Umbilical cord (tissue), 1 donor: ENCODE measurements at regions not wholly inside any gene's neighbourhood (a gene's known extent, or its start where the extent isn't known, plus 50 kb on each side); places are given as distances from the start of the nearest gene placed in this dataset.

ENCODE experiments used
- DNase-seq: peaks from one replicate; pipeline ENCODE4 v3.0.0-alpha.2; 2015; ENCODE audit warnings: low spot score

DNA sequence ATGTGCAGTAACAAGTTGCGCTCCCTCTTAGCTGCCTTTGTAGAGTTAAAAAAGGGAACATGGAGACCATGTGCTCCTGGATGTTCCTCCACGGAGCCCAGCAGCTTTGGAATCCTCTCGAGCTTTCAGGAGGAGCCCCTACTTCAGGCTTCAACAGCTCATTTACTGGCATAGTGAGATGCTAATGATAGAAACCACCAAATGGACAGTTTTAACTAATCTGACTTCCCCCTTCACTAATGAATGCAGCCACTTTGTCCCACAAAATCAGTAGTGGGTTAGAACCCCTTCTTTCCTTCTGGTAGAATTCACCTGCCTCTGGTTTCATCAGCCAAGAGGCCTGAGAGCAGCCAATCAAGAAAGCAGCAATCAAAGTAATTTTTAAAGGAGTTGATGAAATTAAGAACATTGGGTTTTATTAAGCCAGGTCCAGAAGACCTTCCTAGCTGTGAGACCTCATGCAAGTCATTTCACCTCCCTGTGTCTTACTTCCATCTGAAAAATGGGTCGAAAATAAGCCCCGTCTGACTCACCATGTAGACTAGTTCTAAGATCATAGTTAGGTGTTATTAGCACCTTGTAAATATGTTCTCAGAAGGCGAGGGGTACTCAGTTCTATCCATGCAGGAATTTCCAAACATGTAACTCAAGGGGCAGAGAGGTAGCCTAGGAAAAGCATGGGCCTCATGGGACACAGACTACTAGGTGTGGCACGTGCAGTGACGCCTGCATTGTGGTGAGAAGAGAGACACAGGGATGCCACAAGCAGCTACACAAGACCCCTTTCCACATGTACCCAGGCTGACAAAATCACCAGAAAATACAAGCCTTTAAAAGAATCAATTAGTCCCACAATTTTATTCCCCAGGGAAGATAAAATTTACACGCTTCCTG, 179.7 kb upstream of the LPP start:
- DNase-seq, result no peak

DNA sequence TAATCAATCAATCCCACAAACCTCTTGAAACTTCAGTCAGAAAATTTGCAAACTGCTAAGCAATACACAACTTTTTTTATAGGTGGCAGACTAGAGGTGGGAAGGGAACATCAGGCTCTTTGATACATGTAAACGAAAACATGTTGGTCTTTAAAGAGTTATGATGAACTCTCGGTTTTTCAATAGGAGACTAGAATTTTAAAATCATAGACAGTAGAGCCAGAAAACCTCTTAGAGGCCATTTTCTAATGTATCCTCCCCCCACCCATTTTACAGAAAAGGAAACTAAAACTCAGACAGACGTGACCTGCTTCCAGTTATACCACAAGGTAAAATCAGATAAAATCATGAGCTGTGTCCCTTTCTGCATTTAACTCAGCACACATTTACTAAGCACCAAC, 179.1 kb upstream of the LPP start:
- DNase-seq, result no peak

- DNase-seq, result no peak
Measured at GRCh38 chr3:187975561-187976364, 178.2 kb upstream of the LPP start.

DNA sequence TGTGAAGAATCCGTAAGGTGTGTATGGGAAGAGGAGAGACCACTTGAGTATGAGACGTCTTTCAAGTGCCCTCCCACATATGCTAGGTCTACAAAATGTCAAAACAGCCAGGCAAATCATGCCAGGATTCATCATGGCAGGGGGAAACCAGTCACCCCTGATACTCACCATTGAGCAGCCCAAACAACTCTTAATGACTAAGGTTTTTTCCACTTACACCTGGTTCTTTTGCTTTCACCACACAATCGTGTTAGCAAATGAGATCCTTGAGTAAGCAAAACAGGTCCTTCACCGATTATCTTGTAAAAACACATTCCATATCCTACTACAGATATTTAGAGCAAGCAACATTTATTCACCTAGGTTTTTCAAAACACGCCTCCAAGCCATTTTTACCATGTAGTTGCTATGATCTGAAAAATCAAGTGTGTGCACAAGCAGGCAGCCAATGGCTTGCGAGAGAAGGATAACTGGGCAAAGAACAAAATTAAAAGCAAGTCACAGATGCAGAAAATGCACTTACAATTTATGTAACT, 177.5 kb upstream of the LPP start:
- no peak for DNase-seq

GRCh38 chr3:187977659-187978058, 176.3 kb upstream of the LPP start:
- no peak for DNase-seq

- DNase-seq, result no peak
Measured at GRCh38 chr3:187978433-187979011, 175.4 kb upstream of the LPP start.

- no peak for DNase-seq
Measured at GRCh38 chr3:187979564-187979963, 174.4 kb upstream of the LPP start.

DNA sequence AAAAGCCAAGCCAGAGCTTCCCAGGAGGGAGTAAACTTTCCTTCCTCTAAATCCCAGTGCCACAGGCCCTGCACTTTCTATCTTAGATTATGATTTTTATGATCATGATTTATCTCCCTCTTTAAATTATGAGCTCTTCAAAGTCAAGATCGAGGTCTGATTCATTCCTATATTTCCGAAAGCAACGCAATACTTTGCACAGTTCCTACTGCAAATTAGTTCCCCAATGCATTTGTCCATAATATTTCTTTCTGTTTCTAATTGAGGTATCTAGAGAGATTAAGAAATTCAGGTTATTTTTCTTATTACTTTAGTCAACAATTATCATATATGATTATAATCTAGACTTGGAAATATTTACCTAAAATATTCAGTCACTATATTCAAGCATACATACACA, 173.1 kb upstream of the LPP start:
- no peak for DNase-seq

- DNase-seq, result no peak
Measured at GRCh38 chr3:187982142-187982541, 171.8 kb upstream of the LPP start.

DNA sequence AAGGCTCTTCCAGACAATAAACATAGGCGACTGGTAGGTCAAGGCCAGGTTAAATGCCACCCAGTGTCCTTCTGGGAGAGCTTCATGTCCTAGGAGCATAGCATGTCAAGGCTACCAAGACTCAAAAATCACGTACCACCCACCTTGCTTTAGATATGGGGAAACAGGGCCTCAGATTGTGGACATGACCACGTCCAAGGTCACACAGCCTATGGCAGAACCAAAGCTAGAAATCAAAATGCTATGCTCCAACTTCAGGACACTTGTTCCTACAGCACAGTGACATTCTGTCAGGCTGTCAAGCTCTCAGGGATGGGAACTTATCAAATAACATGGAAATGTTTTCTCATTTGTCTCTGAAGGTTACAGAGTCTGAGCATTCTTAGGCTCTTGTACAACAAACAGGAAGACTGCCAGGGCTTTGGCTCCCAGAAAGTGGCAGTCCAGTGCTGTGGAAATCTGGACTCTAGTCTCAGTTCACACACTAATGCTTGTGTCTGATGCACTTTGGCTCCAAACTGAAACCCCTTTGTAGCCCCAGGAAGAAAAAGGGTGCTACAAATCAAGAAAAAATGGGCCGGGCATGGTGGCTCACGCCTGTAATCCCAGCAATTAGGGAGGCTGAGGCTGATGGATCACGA, 170.4 kb upstream of the LPP start:
- DNase-seq, result no peak

GRCh38 chr3:187985647-187986046, 168.3 kb upstream of the LPP start:
- DNase-seq, result no peak

GRCh38 chr3:187986514-187986934, 167.4 kb upstream of the LPP start:
- no peak for DNase-seq

GRCh38 chr3:187987187-187987586, 166.8 kb upstream of the LPP start:
- DNase-seq, result no peak

DNA sequence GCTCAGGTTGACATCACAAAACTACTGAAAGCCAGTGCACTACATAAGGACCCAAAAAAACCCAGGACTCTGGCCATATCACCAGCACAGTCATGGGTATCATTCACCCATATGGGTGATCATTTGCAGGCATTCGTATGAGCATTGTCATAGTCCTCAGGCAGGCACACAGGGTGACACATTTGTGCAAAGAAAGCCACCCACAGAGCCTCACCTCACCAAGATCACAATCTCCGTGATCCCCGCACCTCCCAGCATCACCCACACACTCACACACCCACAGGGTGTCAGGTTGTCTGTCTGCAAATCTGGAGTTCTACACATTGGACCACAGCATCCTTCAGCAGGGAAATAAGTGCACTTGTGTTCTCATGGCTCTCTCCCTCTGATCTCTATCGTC, 166.0 kb upstream of the LPP start:
- DNase-seq, result no peak

DNA sequence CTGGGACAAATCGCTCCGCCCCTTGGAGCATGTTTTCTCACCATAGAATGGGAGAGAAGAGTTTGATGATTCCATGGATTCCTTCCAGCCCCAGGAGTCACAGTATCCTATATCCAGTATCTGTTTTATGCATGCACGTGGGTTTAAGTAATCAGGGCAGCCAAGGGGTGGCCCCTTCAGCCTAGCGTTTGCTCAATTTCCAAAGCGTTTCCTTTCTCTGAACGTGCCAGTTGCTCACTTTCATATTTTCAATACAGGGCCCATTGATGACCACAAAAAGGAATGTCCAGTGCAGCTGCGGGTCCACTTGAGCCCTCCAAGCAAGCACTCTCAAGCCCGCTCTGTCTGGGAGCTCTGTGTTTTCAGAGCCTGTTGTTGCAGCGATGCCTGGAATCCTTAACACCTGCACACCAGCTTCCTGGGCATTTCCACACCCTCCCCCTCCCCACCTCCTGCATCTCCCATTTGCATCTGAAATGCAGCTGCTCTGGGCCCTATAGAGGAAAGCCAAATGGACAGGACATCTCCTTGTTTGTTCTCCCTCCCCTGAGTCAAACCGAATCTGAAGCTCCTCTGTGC, 164.3 kb upstream of the LPP start:
- no peak for DNase-seq

DNA sequence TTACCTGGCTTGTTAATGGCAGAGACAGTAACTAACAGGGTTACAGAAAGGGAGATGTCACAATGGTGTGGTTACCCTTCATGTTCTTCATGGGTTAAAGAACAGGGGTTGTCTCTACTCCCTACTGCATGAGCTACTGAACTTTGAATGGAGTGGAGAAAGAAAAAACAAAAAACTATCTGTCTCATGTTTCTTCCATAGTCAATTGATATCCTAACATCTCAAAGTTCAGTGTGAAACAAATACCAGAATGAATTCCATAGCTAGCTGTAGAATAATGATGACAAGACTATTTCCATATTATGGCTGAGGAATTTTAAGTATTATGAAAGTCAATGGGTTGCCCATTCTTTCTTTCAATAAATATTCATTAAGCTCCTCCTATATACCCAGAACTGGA, 161.3 kb upstream of the LPP start:
- DNase-seq, result no peak

- no peak for DNase-seq
Measured at GRCh38 chr3:187994221-187995042, 159.5 kb upstream of the LPP start.

DNA sequence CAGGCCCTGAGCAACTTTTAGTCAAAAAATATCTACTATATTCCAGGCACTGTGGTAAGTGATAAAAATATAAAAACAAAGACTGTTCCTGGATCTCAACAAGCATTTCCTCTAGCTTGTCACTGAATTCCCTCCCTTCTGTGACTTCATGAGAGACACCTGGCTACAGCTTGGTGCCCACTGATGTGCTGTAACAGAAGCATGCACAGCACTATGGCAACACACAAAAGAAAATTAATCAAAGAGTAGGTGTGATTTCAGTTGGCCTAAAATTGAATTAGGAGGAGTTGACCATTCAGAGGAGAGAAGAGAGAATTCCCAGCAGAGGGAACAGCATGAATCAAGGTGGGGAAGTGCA, 158.9 kb upstream of the LPP start:
- no peak for DNase-seq

DNA sequence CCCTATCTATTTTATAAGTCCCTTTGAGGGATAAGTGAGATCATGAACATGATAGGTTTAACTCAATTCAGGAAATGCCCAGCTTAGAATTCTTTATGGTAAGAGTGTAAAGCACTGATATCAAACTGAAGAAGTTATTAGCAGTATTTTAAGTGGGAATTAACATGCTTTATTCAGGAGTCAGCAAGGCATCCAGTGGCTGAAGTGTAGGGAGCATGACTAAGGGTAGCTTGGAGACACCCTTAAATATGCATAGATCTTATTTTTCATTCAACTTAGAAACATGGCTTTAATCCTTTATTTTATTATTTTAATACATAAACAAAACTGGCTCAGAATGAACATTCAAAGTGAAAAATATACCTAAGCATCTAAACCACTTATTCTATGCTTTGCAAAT, 158.3 kb upstream of the LPP start:
- no peak for DNase-seq

DNA sequence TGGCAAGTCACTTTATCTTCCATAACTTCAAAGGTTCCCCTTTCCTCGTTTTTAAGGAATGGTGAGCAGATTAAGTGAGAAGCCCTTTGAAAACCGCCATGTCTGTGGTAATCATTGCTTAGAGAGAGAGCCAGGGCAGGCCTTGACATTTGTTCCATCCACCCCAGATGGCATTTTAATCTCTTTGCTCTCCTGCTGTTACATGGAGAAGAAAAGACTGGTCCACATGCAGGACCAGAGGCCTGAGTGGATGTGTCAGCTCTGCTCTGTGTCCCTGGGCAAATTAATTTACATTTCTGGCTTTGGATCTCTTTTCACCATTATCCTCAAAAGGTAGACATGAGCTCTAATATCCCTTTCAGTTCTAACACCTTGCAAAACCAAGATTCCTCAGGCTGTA, 157.3 kb upstream of the LPP start:
- DNase-seq, result no peak

DNA sequence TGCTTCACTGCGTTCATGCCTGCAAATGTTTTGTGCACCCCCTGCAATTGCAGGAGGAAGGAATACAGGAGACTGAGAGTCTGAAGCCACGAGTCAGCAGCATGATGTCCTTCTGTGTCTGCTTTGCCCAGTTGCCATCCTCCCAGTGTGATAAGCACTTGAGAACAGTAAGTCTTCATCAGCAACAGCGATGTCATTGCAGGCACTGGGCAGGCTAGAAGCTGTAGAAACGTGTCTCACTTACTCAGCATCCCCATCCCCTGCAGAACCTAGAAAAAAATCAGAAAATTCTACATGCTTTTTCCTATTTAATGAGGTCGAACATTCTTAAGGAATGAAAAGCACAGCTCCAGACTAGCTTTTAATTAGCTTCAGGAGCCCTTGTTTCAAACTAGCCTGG, 156.5 kb upstream of the LPP start:
- no peak for DNase-seq
